GM19099 (cell line): ENCODE measurements at regions not wholly inside any gene's neighbourhood (a gene's known extent, or its start where the extent isn't known, plus 50 kb on each side); places are given as distances from the start of the nearest gene placed in this dataset.

ENCODE experiments used
- POLR2A ChIP-seq: IDR thresholded peaks from 3 replicates; pipeline ENCODE4 v1.6.1; 2011; ENCODE audit warnings: low read depth; ENCODE audit not compliant: insufficient read length; ENCODE audit errors: extremely low read depth

DNA sequence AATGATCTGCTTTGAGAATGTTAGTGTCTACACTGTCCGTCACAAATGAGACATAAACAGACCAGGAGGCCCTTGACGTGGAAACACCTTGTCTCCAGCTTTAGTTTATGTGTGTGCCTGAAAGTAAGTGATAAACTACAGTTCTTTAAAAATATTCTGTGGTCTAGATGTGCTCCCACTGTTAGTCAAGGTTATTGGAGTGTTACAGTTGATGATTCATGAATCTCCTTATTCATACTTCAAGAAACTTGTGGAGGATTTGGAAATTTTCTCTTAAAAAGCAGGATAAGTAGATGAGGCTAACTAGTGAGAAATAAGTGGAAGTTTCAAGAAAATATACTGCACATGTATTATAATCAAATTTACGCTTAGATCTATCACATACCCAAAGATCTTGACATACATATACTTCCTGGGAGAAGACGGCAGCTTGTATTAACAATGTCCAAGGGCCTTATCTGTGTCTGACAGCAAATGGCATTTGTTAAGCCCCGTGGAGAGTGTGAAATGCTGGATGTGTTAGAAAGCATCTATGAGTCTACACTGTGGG is 90.5 kb upstream of the MBOAT1 start:
- TF ChIP-seq POLR2A = no peak

DNA sequence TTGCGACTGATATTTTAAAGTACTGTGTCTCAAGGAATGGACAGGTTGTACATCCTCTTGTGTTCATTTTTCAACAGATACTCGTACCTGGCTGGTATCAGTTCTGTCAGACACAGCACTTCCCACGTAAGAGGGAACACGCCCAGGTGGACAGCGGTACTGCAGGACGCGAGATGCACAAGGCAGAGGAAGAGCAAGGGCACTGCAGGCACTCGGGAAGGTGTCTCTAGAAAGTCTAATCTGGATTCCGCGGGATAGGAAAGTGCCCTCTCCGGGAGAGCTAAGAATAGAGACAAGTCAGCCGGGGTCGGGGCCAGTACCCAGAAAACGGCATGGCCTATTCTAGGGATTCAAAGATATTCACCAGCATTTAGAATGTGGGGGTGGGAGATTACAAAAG is 94.2 kb upstream of the MBOAT1 start:
- no peak for TF ChIP-seq POLR2A

DNA sequence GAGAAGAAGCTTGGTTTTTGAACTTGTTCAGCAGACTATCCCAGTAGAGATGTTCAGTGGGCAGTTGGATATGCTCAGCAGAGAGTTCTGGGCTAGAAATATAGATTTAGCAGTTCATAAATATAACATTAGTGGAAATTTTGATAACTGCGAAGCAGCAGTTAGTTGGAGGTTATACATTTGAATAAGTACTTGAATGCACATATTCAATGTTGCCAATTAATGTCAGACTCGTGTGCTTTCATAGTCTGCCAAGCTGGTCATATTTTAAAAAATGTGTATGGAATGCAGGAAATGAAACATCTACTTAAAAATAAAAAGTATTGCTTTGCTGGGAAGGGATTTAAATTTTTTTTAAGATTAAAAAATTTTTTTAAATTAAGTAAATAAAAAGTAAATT is 92.5 kb upstream of the E2F3 start:
- no peak for TF ChIP-seq POLR2A

DNA sequence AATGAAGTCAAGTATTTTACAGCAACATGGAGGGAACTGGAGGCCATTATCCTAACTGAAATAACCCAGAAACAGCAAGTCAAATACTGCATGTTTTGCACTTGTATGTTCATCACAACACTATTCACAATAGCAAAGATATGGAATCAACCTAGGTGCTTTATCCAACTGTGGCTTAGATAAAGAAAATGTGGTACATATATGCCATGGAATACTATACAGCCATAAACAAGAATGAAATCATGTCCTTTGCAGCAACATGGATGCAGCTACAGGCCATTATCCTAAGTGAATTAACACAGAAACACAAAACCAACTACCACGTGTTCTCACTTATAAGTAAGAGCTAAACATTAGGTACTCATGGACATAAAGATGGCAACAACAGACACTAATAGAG is 91.5 kb upstream of the E2F3 start:
- no peak for TF ChIP-seq POLR2A

DNA sequence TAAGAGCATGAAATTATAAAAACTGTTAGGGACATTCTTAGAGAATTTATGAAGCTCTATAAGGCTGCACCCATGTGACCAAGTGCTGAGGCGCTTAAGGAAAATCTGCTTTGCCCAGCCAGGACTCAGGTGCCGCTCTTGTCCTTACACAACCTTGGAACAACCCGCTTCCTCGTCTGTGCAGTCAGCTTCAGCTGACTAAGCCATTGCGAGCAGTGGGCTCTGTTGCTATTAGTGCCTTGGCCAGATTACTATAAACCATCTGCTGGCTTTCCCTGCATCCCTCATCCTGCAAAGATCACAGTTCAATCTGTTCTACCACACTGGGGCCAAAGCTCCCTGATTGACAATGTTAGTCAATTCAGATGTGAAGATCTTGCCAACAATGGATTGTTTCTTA is 89.1 kb upstream of the E2F3 start:
- no peak for TF ChIP-seq POLR2A

DNA sequence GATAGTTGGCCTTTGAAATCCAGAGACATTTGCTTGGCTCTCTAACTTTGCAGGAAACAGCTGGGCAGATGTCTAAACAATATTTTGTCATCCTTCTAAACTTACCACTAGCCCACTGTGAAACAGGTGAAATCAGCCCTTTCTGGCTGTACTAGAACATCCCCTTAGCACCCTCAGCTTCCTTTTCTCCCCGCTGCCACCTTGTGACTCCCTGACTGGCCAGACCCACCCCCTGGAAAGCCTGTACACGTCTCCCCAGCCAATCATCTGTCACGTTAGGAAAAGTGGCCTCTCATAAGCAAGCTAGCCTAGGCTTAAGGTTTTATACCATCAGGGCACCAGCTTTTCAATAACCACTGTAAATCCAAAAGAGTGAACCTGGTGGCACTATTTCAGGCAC is 88.6 kb upstream of the E2F3 start:
- no peak for TF ChIP-seq POLR2A

DNA sequence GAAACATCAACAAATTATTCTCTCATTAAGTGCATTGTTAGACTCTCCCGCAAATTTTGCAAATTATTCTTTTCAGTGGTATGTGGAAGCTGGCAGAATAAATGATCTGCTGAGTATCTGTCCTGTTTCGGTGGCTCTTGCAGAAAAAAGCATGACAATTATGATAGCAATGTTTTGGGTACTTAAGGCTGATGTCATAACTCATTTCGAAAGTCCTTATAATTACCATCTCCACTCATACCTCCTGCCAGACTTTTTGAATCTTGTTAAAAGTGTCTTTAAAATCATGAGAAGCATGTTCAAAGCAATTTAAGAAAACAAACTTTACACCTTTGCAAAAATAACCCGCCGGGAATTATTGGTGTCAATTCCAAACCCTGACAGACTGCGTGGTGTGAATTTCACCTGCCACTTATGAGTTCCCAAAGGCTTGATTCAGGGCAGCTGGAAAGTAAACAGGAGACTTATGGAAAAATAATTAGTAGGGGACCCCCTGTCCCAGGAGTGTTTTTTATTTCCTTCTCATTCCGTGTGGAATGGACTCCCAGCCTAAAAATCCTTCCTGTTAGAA is 87.6 kb upstream of the E2F3 start:
- TF ChIP-seq POLR2A = no peak

DNA sequence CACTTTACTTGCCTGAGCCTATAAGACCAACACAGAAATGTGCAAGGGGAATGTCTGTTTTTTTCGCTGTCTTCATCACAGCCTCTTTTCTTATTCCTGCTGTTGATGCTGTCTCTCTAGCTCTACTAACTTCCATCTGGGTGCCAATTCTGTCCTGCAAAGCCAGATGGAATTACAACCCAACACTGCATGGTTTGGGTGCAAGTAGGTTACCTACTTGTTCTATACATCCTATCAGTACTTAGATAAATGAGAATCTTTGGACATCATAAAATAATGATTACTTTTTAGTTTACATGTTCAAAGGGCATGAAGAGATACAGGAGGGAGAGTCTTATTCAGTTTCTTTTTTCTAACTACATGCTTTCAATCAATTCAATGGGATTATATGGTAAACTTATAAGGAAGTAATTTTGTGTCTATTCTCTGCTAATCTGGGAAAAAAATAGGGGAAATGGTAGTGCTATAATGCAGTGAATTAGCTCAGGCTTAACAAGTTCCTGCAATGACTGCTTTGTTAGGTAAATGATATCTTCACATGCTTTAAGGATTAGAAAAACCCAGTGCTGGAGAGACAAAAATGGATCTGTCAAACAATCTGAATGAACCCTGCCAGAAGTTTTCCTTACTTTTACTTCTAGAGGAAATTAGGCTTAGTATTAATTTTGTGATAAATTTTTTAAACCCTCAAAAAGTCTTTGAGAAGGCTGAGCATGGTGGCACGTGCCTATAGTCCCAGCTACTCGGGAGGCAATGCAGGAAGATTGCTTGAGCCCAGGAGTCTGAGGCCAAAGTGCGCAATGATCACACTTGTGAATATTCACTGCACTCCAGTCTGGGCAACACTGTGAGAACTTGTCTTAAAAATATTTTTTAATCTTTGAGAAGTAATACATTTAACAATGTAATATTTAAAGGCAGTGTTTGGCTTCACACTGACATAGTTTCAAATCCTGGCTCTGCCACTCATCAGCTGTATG is 86.5 kb upstream of the E2F3 start:
- TF ChIP-seq POLR2A = no peak

DNA sequence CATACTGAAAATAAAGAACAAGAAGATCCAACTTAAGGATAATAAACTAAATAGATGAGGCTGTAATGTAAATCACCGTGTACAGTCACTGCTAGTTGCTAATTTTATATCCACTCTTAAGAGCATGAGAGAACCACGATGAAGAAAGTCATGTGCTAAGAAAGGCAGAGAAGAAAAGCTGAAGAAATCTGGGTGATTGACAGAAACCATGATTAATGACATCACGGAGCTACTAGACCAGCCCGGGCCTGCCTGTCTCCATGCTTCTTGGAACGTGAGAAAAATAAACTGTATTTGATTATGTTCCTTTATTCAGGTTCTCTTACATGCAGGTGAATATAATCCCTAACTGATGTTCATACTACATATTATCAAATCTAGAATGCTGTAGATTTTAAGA is 84.2 kb upstream of the E2F3 start:
- no peak for TF ChIP-seq POLR2A

DNA sequence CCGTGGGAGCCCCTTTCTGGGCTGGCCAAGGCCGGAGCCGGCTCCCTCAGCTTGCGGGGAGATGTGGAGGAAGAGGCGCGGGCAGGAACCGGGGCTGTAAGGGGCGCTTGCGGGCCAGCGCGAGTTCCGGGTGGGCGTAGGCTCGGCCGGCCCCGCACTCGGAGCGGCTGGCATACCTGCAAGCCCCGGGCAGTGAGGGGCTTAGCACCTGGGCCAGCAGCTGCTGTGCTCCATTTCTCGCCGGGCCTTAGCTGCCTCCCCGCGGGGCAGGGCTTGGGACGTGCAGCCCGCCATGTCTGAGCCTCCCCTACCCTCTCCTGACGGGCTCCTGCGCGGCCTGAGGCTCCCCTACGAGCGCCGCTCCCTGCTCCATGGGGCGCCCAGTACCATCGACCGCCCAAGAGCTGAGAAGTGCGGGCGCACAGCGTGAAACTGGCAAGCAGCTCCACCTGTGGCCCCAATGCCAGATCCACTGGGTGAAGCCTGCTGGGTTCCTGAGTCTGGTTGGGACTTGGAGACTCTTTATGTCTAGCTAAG is 82.8 kb upstream of the E2F3 start:
- TF ChIP-seq POLR2A = no peak

DNA sequence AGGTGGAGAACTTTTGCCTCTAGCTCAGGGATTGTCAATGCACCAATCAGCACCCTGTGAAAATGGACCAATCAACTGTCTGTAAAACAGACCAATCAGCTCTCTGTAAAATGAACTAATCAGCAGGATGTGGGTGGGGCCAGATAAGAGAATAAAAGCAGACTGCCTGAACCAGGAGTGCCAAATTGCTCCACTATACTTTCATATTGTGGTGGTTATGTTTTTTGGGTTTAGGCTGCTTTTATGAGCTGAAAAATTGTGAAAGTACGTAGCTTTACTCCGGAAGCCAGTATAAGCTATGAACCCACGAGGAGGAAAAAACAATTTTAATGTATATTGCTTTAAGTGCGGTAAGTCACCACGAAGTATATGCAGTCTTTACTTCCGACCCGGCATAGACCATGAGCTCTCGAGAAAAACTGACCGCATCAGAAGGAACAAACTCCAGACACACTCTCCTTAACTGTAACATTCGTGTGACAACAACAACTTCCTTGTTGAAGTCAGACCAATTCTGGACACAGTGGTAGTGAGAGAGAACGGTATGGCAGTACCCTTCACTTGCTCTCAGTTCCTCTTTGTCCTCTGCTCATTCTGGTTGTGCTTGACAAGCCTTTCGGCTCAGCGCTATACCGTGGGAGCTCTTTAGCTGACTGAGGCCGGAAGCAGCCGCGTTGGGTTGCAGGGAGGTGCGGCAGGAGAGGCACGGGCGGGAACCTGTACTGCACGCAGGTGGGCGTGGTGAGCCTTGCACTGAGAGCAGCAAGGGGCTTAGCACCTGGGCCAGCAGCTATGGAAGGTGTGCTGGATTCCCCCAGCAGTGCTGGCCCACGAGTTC is 81.9 kb upstream of the E2F3 start:
- peak; percentile 45 for TF ChIP-seq POLR2A

DNA sequence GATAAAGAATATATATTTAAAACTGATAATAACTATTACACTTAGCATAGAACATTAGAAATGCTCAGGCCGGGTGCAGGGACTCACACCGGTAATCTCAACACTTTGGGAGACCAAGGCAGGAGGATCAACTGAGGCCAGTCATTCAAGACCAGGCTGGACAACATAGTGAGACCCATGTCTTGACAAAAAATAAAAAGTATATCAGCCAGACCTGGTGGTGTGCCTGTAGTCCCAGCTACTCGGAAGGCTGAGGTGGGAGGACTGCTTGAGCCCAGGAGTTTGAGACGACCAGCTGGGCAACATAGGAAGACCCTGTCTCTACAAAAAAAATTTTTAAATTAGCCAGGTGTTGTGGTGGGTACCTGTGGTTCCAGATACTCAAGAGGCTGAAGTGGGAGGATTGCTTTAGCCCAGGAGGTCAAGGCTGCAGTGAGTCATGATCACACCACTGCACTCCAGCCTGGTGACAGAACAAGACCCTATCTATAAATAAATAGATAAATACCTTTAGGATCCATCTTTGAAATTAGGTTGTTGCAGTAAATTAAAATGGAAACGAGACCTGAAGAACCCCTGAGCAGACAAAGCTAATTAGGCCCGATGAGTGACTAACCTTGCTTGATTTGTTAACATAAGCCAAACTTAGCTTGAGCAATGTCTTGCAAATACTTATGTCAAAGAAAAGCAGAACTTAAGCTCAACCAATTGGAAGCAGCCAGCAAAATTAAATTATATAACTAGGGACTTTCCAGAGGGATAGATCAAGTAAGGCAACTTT is 75.8 kb upstream of the E2F3 start:
- no peak for TF ChIP-seq POLR2A

DNA sequence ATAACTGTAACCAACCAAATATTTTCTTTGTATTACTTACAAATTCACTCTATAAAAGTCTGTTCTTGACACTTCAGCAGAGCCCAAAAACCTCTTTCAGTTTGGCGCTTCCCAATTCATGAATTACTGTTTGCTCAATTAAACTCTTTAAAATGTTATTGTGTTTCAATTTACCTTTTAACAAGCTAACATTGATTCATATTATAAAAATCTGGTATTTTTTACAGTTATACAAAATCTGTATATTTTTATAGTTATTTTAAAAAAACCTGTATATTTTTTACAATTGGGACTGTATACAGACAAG is 75.3 kb upstream of the E2F3 start:
- no peak for TF ChIP-seq POLR2A

DNA sequence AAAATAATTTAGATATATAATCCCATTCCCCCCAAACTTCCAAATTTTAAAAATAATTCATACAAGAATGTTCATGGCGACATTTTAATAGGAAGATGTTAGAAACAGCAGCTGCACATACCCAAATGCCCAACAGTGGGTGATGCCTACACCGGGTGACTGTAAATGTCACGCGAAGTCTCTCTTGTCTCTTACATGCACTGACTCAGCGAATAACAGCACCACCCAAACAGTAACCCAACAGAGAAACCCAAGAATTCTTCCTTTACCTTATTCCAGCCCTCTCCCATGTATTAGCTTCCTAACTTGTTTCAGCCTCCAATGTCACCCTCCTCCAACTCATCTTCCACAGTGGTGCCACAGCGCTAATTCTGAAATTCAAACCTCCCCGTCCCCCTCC is 74.5 kb upstream of the E2F3 start:
- TF ChIP-seq POLR2A = no peak
